NCI-H345 treated with DMSO at 0.1 percent for 48 hours (cell line): ENCODE measurements at regions not wholly inside any gene's neighbourhood (a gene's known extent, or its start where the extent isn't known, plus 50 kb on each side); places are given as distances from the start of the nearest gene placed in this dataset.
"Not testable (repeated sequence)": the region's sequence is repeated elsewhere in the genome, so short reads cannot be mapped to it uniquely, and the experiment has no call there.

Experiments used
- DNase-seq: peaks from one replicate; lab custom pipeline; 2025; ENCODE audit not compliant: unreplicated experiment; lab: John Stamatoyannopoulos, UW

GRCh38 chr4:158958489-158959270 is 144.2 kb upstream of the RAPGEF2 start:
- no peak for DNase-seq

GRCh38 chr4:158962393-158962792 is 140.5 kb upstream of the RAPGEF2 start:
- no peak for DNase-seq

GRCh38 chr4:158963282-158963681 is 139.6 kb upstream of the RAPGEF2 start:
- not testable (repeated sequence) for DNase-seq

- no peak for DNase-seq
Measured at GRCh38 chr4:158964114-158964727, 138.7 kb upstream of the RAPGEF2 start.

- no peak for DNase-seq
Measured at GRCh38 chr4:158964728-158965124, 138.2 kb upstream of the RAPGEF2 start.

- no peak for DNase-seq
Measured at GRCh38 chr4:158965226-158965625, 137.7 kb upstream of the RAPGEF2 start.

GRCh38 chr4:158966091-158966490 is 136.8 kb upstream of the RAPGEF2 start:
- no peak for DNase-seq

GRCh38 chr4:158968961-158969360 is 133.9 kb upstream of the RAPGEF2 start:
- no peak for DNase-seq

GRCh38 chr4:158970812-158971211 is 132.1 kb upstream of the RAPGEF2 start:
- no peak for DNase-seq

GRCh38 chr4:158974438-158974837 is 128.4 kb upstream of the RAPGEF2 start:
- DNase-seq = not testable (repeated sequence)

GRCh38 chr4:158980711-158981110 is 122.2 kb upstream of the RAPGEF2 start:
- DNase-seq = not testable (repeated sequence)

GRCh38 chr4:158991534-158992155 is 111.2 kb upstream of the RAPGEF2 start:
- no peak for DNase-seq

GRCh38 chr4:158993891-158994290 is 109.0 kb upstream of the RAPGEF2 start:
- no peak for DNase-seq

- DNase-seq = no peak
Measured at GRCh38 chr4:158995040-158995439, 107.8 kb upstream of the RAPGEF2 start.

- no peak for DNase-seq
Measured at GRCh38 chr4:158995965-158996364, 106.9 kb upstream of the RAPGEF2 start.

GRCh38 chr4:158996669-158997074 is 106.2 kb upstream of the RAPGEF2 start:
- peak; percentile 23 for DNase-seq

- no peak for DNase-seq
Measured at GRCh38 chr4:158997660-158998349, 105.1 kb upstream of the RAPGEF2 start.

- no peak for DNase-seq
Measured at GRCh38 chr4:158998624-158999023, 104.3 kb upstream of the RAPGEF2 start.

GRCh38 chr4:158999166-158999682 is 103.7 kb upstream of the RAPGEF2 start:
- DNase-seq = no peak

- no peak for DNase-seq
Measured at GRCh38 chr4:158999849-159000248, 103.0 kb upstream of the RAPGEF2 start.

- DNase-seq = no peak
Measured at GRCh38 chr4:159002950-159003349, 99.9 kb upstream of the RAPGEF2 start.
